ENCODE measurements at regions not wholly inside any gene's neighbourhood (a gene's known extent, or its start where the extent isn't known, plus 50 kb on each side); places are given as distances from the start of the nearest gene placed in this dataset.

GRCh38 chr11:79536155-79536917 lies 95.5 kb upstream of the TENM4 start:
- TF ChIP-seq CTCF (IDR thresholded peaks at IDR 0.05; ENCODE audit: low read depth, low read length, poor library complexity, severe bottlenecking) (no peak), EZH2phosphoT487 (IDR thresholded peaks at IDR 0.05; ENCODE audit: borderline replicate concordance, low read length) (no peak)
